SK-N-SH (cell line): ENCODE measurements at regions not wholly inside any gene's neighbourhood (a gene's known extent, or its start where the extent isn't known, plus 50 kb on each side); places are given as distances from the start of the nearest gene placed in this dataset.

Source experiments
- CTCF ChIA-PET: fragments of 300-600, 350-600 bp; formaldehyde crosslinking; extraction: SDS; loops from one replicate; lab custom pipeline; 2021; lab: Yijun Ruan, JAX
- POLR2A ChIA-PET: fragments of 350-600 bp; sonication (Branson Sonifier 250); formaldehyde crosslinking; extraction: SDS; loops from one replicate; lab custom pipeline; 2020; ENCODE audit warnings: antibody characterized with exemption, inconsistent platforms; lab: Yijun Ruan, JAX
- DNase-seq: peaks from one replicate; pipeline ENCODE4 v3.0.0; 2012
- H2AFZ ChIP-seq: fragments of 200-600 bp; sonication (generic); 2 replicates; pipeline ENCODE4 v1.8.1; 2016; ENCODE audit warnings: antibody characterized with exemption, mild to moderate bottlenecking, low read depth
- H3F3A ChIP-seq: fragments of 200-600 bp; sonication (generic); replicated peaks from 2 replicates; pipeline ENCODE3; 2016; ENCODE audit warnings: antibody characterized with exemption, mild to moderate bottlenecking; ENCODE audit not compliant: insufficient read depth
- H3K27ac ChIP-seq, 2 experiments: fragments of 200-500 bp in 1 of 2; fragments of 200-600 bp in 1 of 2; sonication (Bioruptor generic) in 1 of 2; sonication (generic), shearing (Covaris generic) in 1 of 2; 2 replicates each; pipeline versions ENCODE4 v1.5.1 to v1.6.1; 2014 to 2016; ENCODE audit warnings: low read depth in 2 of 2, inconsistent platforms in 1 of 2, low read length in 1 of 2, mild to moderate bottlenecking in 1 of 2, mixed read lengths in 1 of 2
- H3K27me3 ChIP-seq: fragments of 200-600 bp; sonication (generic), shearing (Covaris generic); 2 replicates; pipeline ENCODE4 v1.6.1; 2016; ENCODE audit warnings: mixed run types; ENCODE audit not compliant: insufficient read depth
- H3K36me3 ChIP-seq, 2 experiments: fragments of 200-500 bp in 1 of 2; fragments of 200-600 bp in 1 of 2; sonication (Bioruptor generic) in 1 of 2; sonication (generic) in 1 of 2; replicated peaks in 1 of 2; 2 replicates each; pipeline versions ENCODE3 to v1.5.1; 2014 to 2016; ENCODE audit warnings: low read length in 1 of 2, mild to moderate bottlenecking in 1 of 2; ENCODE audit not compliant: insufficient read depth in 2 of 2, control insufficient read depth in 1 of 2
- H3K4me1 ChIP-seq, 2 experiments: fragments of 200-500 bp in 1 of 2; fragments of 200-600 bp in 1 of 2; sonication (Bioruptor generic) in 1 of 2; sonication (generic), shearing (Covaris generic) in 1 of 2; 2 replicates each; pipeline versions ENCODE4 v1.5.1 to v1.6.1; 2014 to 2016; ENCODE audit warnings: low read depth in 1 of 2, low read length in 1 of 2, mixed run types in 1 of 2; ENCODE audit not compliant: insufficient read depth in 2 of 2, control insufficient read depth in 1 of 2
- H3K4me2 ChIP-seq: fragments of 200-600 bp; sonication (generic), shearing (Covaris generic); 2 replicates; pipeline ENCODE4 v1.6.1; 2017; ENCODE audit warnings: mixed run types
- H3K4me3 ChIP-seq, 2 experiments: fragments of 200-500 bp in 1 of 2; fragments of 200-600 bp in 1 of 2; sonication (Bioruptor generic) in 1 of 2; sonication (generic), shearing (Covaris generic) in 1 of 2; 2 replicates each; pipeline versions ENCODE4 v1.5.1 to v1.8.1; 2014 to 2016; ENCODE audit warnings: low read depth in 2 of 2, inconsistent platforms in 1 of 2, low read length in 1 of 2, mild to moderate bottlenecking in 1 of 2, mixed read lengths in 1 of 2, moderate library complexity in 1 of 2
- H3K79me2 ChIP-seq: fragments of 200-600 bp; sonication (generic); 2 replicates; pipeline ENCODE4 v1.8.1; 2017; ENCODE audit warnings: mild to moderate bottlenecking; ENCODE audit not compliant: insufficient read depth
- H3K9ac ChIP-seq: fragments of 200-600 bp; sonication (generic); 2 replicates; pipeline ENCODE4 v1.6.1; 2017; ENCODE audit warnings: mixed run types
- H3K9me2 ChIP-seq: fragments of 200-600 bp; sonication (generic); 2 replicates; pipeline ENCODE4 v1.6.1; 2017; ENCODE audit warnings: mixed run types
- H3K9me3 ChIP-seq: fragments of 200-600 bp; sonication (generic); 2 replicates; pipeline ENCODE4 v1.6.1; 2017; ENCODE audit warnings: mixed run types, mild to moderate bottlenecking, moderate library complexity
- H4K20me1 ChIP-seq: fragments of 200-600 bp; sonication (generic); 2 replicates; pipeline ENCODE4 v1.6.1; 2017; ENCODE audit warnings: mild to moderate bottlenecking, mixed run types; ENCODE audit not compliant: insufficient read depth
- CHD2 ChIP-seq: fragments of 150-350 bp; IDR thresholded peaks from 2 replicates; pipeline ENCODE4 v1.6.1; 2018; ENCODE audit warnings: low read length; ENCODE audit not compliant: partially characterized antibody
- ELF1 ChIP-seq: IDR thresholded peaks from 2 replicates; pipeline ENCODE4 v1.4.0; 2012
- EP300 ChIP-seq, 2 experiments: IDR thresholded peaks; 2 replicates each; pipeline versions ENCODE4 v1.4.0 to v1.6.1; 2012; ENCODE audit warnings: borderline replicate concordance in 1 of 2, low read depth in 1 of 2, low read length in 1 of 2
- EZH2phosphoT487 ChIP-seq: fragments of 200-600 bp; sonication (generic); IDR thresholded peaks from 2 replicates; pipeline ENCODE4 v1.6.1; 2017; ENCODE audit warnings: low read depth, mixed run types, mild to moderate bottlenecking, antibody characterized with exemption, moderate library complexity, borderline replicate concordance
- FOSL2 ChIP-seq: IDR thresholded peaks from 2 replicates; pipeline ENCODE4 v1.4.0; 2012; ENCODE audit warnings: low read depth, mild to moderate bottlenecking, moderate library complexity, borderline replicate concordance
- FOXM1 ChIP-seq: IDR thresholded peaks from 2 replicates; pipeline ENCODE4 v1.4.0; 2012; ENCODE audit warnings: low read depth, mild to moderate bottlenecking
- GABPA ChIP-seq: IDR thresholded peaks from 2 replicates; pipeline ENCODE4 v1.4.0; 2012; ENCODE audit warnings: low read depth, mild to moderate bottlenecking
- GATA2 ChIP-seq: sonication (generic); formaldehyde crosslinking; IDR thresholded peaks from 2 replicates; pipeline ENCODE4 v1.5.0; 2020; ENCODE audit warnings: mild to moderate bottlenecking, missing genetic modification reagents
- MEF2A ChIP-seq: IDR thresholded peaks from 2 replicates; pipeline ENCODE4 v1.4.0; 2012; ENCODE audit warnings: low read depth, borderline replicate concordance
- NRF1 ChIP-seq: IDR thresholded peaks from 2 replicates; pipeline ENCODE4 v1.6.1; 2012; ENCODE audit warnings: low read depth, mild to moderate bottlenecking, low read length
- POLR2AphosphoS5 ChIP-seq: IDR thresholded peaks from 2 replicates; pipeline ENCODE4 v1.6.1; 2012; ENCODE audit warnings: low read depth, low read length
- RFX5 ChIP-seq: IDR thresholded peaks from 2 replicates; pipeline ENCODE4 v1.6.1; 2012; ENCODE audit warnings: mild to moderate bottlenecking, improper control_type of control experiment, low read length
- RXRA ChIP-seq: IDR thresholded peaks from 2 replicates; pipeline ENCODE4 v1.4.0; 2012; ENCODE audit warnings: low read depth, mild to moderate bottlenecking, borderline replicate concordance
- SIN3A ChIP-seq: IDR thresholded peaks from 2 replicates; pipeline ENCODE4 v1.6.1; 2012; ENCODE audit warnings: low read depth, mild to moderate bottlenecking, low read length, moderate library complexity, borderline replicate concordance
- SMC3 ChIP-seq: IDR thresholded peaks from 2 replicates; pipeline ENCODE4 v1.6.1; 2012; ENCODE audit warnings: low read depth, low read length, improper control_type of control experiment
- TAF1 ChIP-seq: IDR thresholded peaks from 2 replicates; pipeline ENCODE4 v1.6.1; 2012; ENCODE audit warnings: low read depth, mild to moderate bottlenecking, low read length, moderate library complexity, borderline replicate concordance
- TCF12 ChIP-seq: IDR thresholded peaks from 2 replicates; pipeline ENCODE4 v1.4.0; 2012
- TEAD4 ChIP-seq: IDR thresholded peaks from 2 replicates; pipeline ENCODE4 v1.4.0; 2012; ENCODE audit warnings: mild to moderate bottlenecking, borderline replicate concordance; ENCODE audit not compliant: insufficient read depth
- WGBS: methylation state at CpG from one replicate; pipeline ENCODE4 v1.1.6; 2017; ENCODE audit warnings: low lambda C conversion rate; 5-methylcytosine and 5-hydroxymethylcytosine counted together
- TF ChIP-seq, protein P1 (sequence below): fragments of 150-350 bp; IDR thresholded peaks from 2 replicates; pipeline ENCODE4 v1.6.1; 2017; ENCODE audit warnings: antibody characterized with exemption, low read length, low read depth, borderline replicate concordance
- TF ChIP-seq, protein P2 (sequence below): IDR thresholded peaks from 2 replicates; pipeline ENCODE4 v1.4.0; 2012; ENCODE audit warnings: low read depth, borderline replicate concordance
- TF ChIP-seq, protein P3 (sequence below): IDR thresholded peaks from 2 replicates; pipeline ENCODE4; 2012
- TF ChIP-seq, protein P4 (sequence below): fragments of 200-600 bp; sonication (generic); IDR thresholded peaks from 2 replicates; pipeline ENCODE4 v1.6.1; 2017; ENCODE audit warnings: antibody characterized with exemption, mild to moderate bottlenecking, moderate library complexity

DNA sequence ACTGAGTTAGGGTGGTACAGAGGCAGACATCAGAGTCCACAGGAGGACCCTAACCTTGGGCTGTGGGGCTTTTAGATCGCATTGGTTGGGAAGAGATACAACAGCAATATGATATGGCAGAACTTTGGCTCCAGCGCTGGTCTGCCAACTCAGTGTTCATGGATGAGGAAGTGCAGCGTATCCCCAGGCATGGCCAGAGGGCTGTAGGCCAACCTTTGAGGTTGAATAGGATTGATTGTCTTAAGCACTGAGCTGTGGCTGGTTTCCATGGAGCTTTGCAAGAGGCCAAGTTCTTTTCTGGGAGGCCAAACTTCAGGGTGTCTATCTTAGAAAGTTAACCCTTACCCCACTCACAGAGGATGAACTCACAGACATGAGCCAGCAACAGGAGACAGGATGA, 144.1 kb upstream of the TMTC4 start:
- ChIA-PET POLR2A (no interaction called here), CTCF (interaction anchor here (1.5 kb wide), 1 partner anchor 8 kb away, joined by 3 read pairs; no protein-coding TSS in a partner anchor)
- WGBS = 43% methylated on average over 3 of the region's 3 CpGs
- H3K9ac ChIP-seq = no peak overlapping the region
- H3K9me2 ChIP-seq = no peaks in the 10 kb centered on the region
- no peaks in the 10 kb centered on the region; a peak in 2 of 4 replicates for H3K4me1 ChIP-seq
- no peak for DNase-seq
- no peaks in the 10 kb centered on the region for H3K9me3 ChIP-seq
- H4K20me1 ChIP-seq = no peaks in the 10 kb centered on the region
- H2AFZ ChIP-seq = no peak overlapping the region
- no peak overlapping the region for H3K4me3 ChIP-seq
- H3K4me2 ChIP-seq = no peak overlapping the region
- H3K27me3 ChIP-seq = no peaks in the 10 kb centered on the region
- no peaks in the 10 kb centered on the region for H3K79me2 ChIP-seq
- no peak overlapping the region for H3K27ac ChIP-seq
- TF ChIP-seq, protein P1, sequence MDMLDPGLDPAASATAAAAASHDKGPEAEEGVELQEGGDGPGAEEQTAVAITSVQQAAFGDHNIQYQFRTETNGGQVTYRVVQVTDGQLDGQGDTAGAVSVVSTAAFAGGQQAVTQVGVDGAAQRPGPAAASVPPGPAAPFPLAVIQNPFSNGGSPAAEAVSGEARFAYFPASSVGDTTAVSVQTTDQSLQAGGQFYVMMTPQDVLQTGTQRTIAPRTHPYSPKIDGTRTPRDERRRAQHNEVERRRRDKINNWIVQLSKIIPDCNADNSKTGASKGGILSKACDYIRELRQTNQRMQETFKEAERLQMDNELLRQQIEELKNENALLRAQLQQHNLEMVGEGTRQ = no peak
- no peak for TF ChIP-seq SMC3
- no peak for TF ChIP-seq SIN3A
- no peak for TF ChIP-seq TEAD4
- no peak for TF ChIP-seq NRF1
- H3K36me3 ChIP-seq = no peaks in the 10 kb centered on the region
- H3F3A ChIP-seq = no peaks in the 10 kb centered on the region

DNA sequence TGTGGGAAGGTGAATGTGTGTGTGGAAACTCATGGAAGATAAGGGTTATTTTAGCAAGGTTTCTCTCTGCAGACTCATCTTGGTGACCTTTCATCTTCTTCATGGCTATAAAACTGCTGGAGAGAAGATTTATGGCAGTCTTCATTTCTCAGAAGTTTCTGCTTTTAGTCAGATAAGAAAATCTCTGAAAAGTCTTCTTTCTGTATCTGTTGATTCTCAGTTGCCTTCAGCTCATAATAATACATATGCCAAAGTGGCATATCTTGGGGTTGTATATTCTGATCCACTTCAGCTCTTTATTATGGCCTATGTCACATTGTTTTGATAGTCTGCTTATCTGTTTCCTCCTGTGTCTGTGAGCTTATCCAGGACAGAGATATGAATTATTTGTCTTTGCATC, 143.3 kb upstream of the TMTC4 start:
- Histone ChIP-seq H3K36me3 (no peaks in the 10 kb centered on the region), H3K4me1 (no peaks in the 10 kb centered on the region; a peak in 2 of 4 replicates), H3K9me3 (no peaks in the 10 kb centered on the region), H3K4me2 (no peak overlapping the region), H3F3A (no peaks in the 10 kb centered on the region), H3K9me2 (no peaks in the 10 kb centered on the region), H3K4me3 (no peak overlapping the region), H3K79me2 (no peaks in the 10 kb centered on the region), H3K27ac (no peak overlapping the region), H4K20me1 (no peaks in the 10 kb centered on the region), H2AFZ (no peak overlapping the region), H3K27me3 (no peaks in the 10 kb centered on the region), H3K9ac (no peak overlapping the region)
- POLR2A ChIA-PET = no interaction called here
- no peak for DNase-seq
- CTCF ChIA-PET = interaction anchor here (0.6 to 1.5 kb wide), 3 partner anchors 9 to 169 kb away, joined by 3 read pairs; no protein-coding TSS in a partner anchor
- TF ChIP-seq, protein P2, sequence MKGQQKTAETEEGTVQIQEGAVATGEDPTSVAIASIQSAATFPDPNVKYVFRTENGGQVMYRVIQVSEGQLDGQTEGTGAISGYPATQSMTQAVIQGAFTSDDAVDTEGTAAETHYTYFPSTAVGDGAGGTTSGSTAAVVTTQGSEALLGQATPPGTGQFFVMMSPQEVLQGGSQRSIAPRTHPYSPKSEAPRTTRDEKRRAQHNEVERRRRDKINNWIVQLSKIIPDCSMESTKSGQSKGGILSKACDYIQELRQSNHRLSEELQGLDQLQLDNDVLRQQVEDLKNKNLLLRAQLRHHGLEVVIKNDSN = no peak
- TF ChIP-seq, protein P3, sequence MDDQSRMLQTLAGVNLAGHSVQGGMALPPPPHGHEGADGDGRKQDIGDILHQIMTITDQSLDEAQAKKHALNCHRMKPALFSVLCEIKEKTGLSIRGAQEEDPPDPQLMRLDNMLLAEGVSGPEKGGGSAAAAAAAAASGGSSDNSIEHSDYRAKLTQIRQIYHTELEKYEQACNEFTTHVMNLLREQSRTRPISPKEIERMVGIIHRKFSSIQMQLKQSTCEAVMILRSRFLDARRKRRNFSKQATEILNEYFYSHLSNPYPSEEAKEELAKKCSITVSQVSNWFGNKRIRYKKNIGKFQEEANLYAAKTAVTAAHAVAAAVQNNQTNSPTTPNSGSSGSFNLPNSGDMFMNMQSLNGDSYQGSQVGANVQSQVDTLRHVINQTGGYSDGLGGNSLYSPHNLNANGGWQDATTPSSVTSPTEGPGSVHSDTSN = no peak
- TF ChIP-seq, protein P1 = no peak
- TF ChIP-seq EP300 (IDR thresholded peaks at IDR 0.05; ENCODE audit: borderline replicate concordance in 1 of 2, low read depth in 1 of 2, low read length in 1 of 2) = no peak
- no peak for TF ChIP-seq NRF1
- TF ChIP-seq TEAD4 = no peak
- TF ChIP-seq, protein P4, sequence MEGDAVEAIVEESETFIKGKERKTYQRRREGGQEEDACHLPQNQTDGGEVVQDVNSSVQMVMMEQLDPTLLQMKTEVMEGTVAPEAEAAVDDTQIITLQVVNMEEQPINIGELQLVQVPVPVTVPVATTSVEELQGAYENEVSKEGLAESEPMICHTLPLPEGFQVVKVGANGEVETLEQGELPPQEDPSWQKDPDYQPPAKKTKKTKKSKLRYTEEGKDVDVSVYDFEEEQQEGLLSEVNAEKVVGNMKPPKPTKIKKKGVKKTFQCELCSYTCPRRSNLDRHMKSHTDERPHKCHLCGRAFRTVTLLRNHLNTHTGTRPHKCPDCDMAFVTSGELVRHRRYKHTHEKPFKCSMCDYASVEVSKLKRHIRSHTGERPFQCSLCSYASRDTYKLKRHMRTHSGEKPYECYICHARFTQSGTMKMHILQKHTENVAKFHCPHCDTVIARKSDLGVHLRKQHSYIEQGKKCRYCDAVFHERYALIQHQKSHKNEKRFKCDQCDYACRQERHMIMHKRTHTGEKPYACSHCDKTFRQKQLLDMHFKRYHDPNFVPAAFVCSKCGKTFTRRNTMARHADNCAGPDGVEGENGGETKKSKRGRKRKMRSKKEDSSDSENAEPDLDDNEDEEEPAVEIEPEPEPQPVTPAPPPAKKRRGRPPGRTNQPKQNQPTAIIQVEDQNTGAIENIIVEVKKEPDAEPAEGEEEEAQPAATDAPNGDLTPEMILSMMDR = no peak
- TF ChIP-seq GATA2 = no peak
- no peak for TF ChIP-seq POLR2AphosphoS5
- no peak for TF ChIP-seq FOXM1
- no peak for TF ChIP-seq FOSL2
- TF ChIP-seq RXRA = no peak
- TF ChIP-seq ELF1 = no peak
- no peak for TF ChIP-seq GABPA
- no peak for TF ChIP-seq MEF2A
- TF ChIP-seq TAF1 = no peak
- no peak for TF ChIP-seq EZH2phosphoT487
- TF ChIP-seq RFX5 = no peak
- TF ChIP-seq CHD2 = no peak
- TF ChIP-seq TCF12 = no peak
